IMR-90 (cell line): ENCODE measurements at regions not wholly inside any gene's neighbourhood (a gene's known extent, or its start where the extent isn't known, plus 50 kb on each side); places are given as distances from the start of the nearest gene placed in this dataset.

Experiments
- ATAC-seq: fragments of 200-7000 bp; cut with Tn5 transposase; 2 replicates; pipeline ENCODE4 v1.9.1; 2020; ENCODE audit warnings: low read depth, mild to moderate bottlenecking, moderate library complexity
- BruUV-seq: library from RNA; stranded (reverse); fragments of 400-500 nt; replicated peaks from 2 replicates; lab custom pipeline; 2021; lab: Mats Ljungman, UMichigan
- CTCF ChIA-PET: fragments of 300-600 bp; formaldehyde crosslinking; extraction: SDS; loops from one replicate; lab custom pipeline; 2021; ENCODE audit warnings: antibody characterized with exemption; lab: Yijun Ruan, JAX
- POLR2A ChIA-PET: fragments of 300-600 bp; sonication (Branson Sonifier 250); formaldehyde crosslinking; loops from one replicate; lab custom pipeline; 2022; ENCODE audit warnings: antibody characterized with exemption; ENCODE audit not compliant: unreplicated experiment; lab: Charles Lee
- DNase-seq: peaks from one replicate; pipeline ENCODE4 v3.0.0; 2013
- H2AFZ ChIP-seq: replicated peaks from 2 replicates; pipeline ENCODE3; 2013; ENCODE audit warnings: low read length, mild to moderate bottlenecking; ENCODE audit not compliant: poor library complexity
- H2AK5ac ChIP-seq: 2 replicates; pipeline ENCODE4 v1.6.1; 2013; ENCODE audit warnings: low read depth, low read length, inconsistent platforms
- H2AK9ac ChIP-seq: replicated peaks from 2 replicates; pipeline ENCODE3; 2013; ENCODE audit warnings: mild to moderate bottlenecking, low read depth, low read length, moderate library complexity; ENCODE audit not compliant: poor library complexity
- H2BK120ac ChIP-seq: 2 replicates; pipeline ENCODE4 v1.6.1; 2013; ENCODE audit warnings: low read depth, low read length, inconsistent platforms
- H2BK15ac ChIP-seq: 3 replicates; pipeline ENCODE4 v1.6.1; 2013; ENCODE audit warnings: low read depth, low read length, inconsistent platforms
- H2BK20ac ChIP-seq: 2 replicates; pipeline ENCODE4 v1.6.1; 2013; ENCODE audit warnings: low read depth, mild to moderate bottlenecking, inconsistent platforms, low read length, moderate library complexity
- H2BK5ac ChIP-seq: 2 replicates; pipeline ENCODE4 v1.6.1; 2013; ENCODE audit warnings: mild to moderate bottlenecking, low read depth, low read length, inconsistent platforms; ENCODE audit not compliant: poor library complexity, severe bottlenecking
- H3K14ac ChIP-seq: replicated peaks from 2 replicates; pipeline ENCODE4 v1.6.1; 2013; ENCODE audit warnings: low read depth, low read length, inconsistent platforms
- H3K18ac ChIP-seq: 2 replicates; pipeline ENCODE4 v1.6.1; 2013; ENCODE audit warnings: low read depth, low read length, control low read depth
- H3K23ac ChIP-seq: 2 replicates; pipeline ENCODE4 v1.6.1; 2013; ENCODE audit warnings: low read depth, low read length, inconsistent platforms
- H3K27ac ChIP-seq: 2 replicates; pipeline ENCODE4 v1.5.1; 2013; ENCODE audit warnings: mild to moderate bottlenecking, control low read depth, low read length; ENCODE audit not compliant: insufficient read depth
- H3K27me3 ChIP-seq: 2 replicates; pipeline ENCODE4 v1.6.1; 2013; ENCODE audit warnings: low read length; ENCODE audit not compliant: control insufficient read depth, insufficient read depth
- H3K36me3 ChIP-seq: 2 replicates; pipeline ENCODE4 v1.6.1; 2013; ENCODE audit warnings: low read length, mixed read lengths; ENCODE audit not compliant: control insufficient read depth, insufficient read depth
- H3K4ac ChIP-seq: 2 replicates; pipeline ENCODE4 v1.6.1; 2013; ENCODE audit warnings: low read depth, low read length, inconsistent platforms
- H3K4me1 ChIP-seq: 2 replicates; pipeline ENCODE4 v1.6.1; 2013; ENCODE audit warnings: low read length, mixed read lengths; ENCODE audit not compliant: control insufficient read depth, insufficient read depth
- H3K4me2 ChIP-seq: 2 replicates; pipeline ENCODE4 v1.6.1; 2013; ENCODE audit warnings: low read depth, mild to moderate bottlenecking, control low read depth, low read length, moderate library complexity
- H3K4me3 ChIP-seq: 2 replicates; pipeline ENCODE4 v1.5.1; 2013; ENCODE audit warnings: low read depth, mild to moderate bottlenecking, control low read depth, low read length, moderate library complexity; ENCODE audit not compliant: insufficient read depth
- H3K56ac ChIP-seq: 2 replicates; pipeline ENCODE4 v1.6.1; 2013; ENCODE audit warnings: low read length, inconsistent platforms; ENCODE audit not compliant: insufficient read depth; ENCODE audit errors: extremely low read depth
- H3K79me1 ChIP-seq, 2 experiments: 2 replicates each; pipeline ENCODE4 v1.6.1; 2013; ENCODE audit warnings: low read length in 2 of 2, inconsistent platforms in 1 of 2, low read depth in 1 of 2
- H3K9ac ChIP-seq: 2 replicates; pipeline ENCODE4 v1.6.1; 2013; ENCODE audit warnings: low read depth, low read length, control low read depth
- H3K9me1 ChIP-seq: 2 replicates; pipeline ENCODE4 v1.6.1; 2013; ENCODE audit warnings: low read length, inconsistent platforms; ENCODE audit not compliant: insufficient read depth
- H3K9me3 ChIP-seq: 2 replicates; pipeline ENCODE4 v1.6.1; 2013; ENCODE audit warnings: low read length; ENCODE audit not compliant: control insufficient read depth, insufficient read depth
- H4K20me1 ChIP-seq: 2 replicates; pipeline ENCODE4 v1.6.1; 2013; ENCODE audit warnings: low read length, inconsistent platforms; ENCODE audit not compliant: insufficient read depth
- H4K5ac ChIP-seq: 2 replicates; pipeline ENCODE4 v1.6.1; 2013; ENCODE audit warnings: mild to moderate bottlenecking, low read depth, low read length, control low read depth
- H4K8ac ChIP-seq, 2 experiments: 2 replicates each; pipeline ENCODE4 v1.6.1; 2013; ENCODE audit warnings: low read depth in 2 of 2, low read length in 2 of 2, control low read depth in 1 of 2, inconsistent platforms in 1 of 2
- H4K91ac ChIP-seq: 2 replicates; pipeline ENCODE4 v1.6.1; 2013; ENCODE audit warnings: low read depth, low read length, inconsistent platforms; ENCODE audit not compliant: insufficient read depth
- FOS ChIP-seq: fragments of 150-350 bp; IDR thresholded peaks from 2 replicates; pipeline ENCODE4 v1.6.1; 2016; ENCODE audit warnings: low read depth, low read length
- MAFK ChIP-seq: IDR thresholded peaks from 2 replicates; pipeline ENCODE4 v1.6.1; 2012; ENCODE audit warnings: low read depth, low read length, improper control_type of control experiment
- MXI1 ChIP-seq: IDR thresholded peaks from 2 replicates; pipeline ENCODE4 v1.6.1; 2012; ENCODE audit warnings: low read depth, mild to moderate bottlenecking, low read length, moderate library complexity, borderline replicate concordance
- RAD21 ChIP-seq: IDR thresholded peaks from 2 replicates; pipeline ENCODE4 v1.6.1; 2012; ENCODE audit warnings: low read length, improper control_type of control experiment
- RCOR1 ChIP-seq: IDR thresholded peaks from 2 replicates; pipeline ENCODE4 v1.6.1; 2012; ENCODE audit warnings: mild to moderate bottlenecking, low read length, improper control_type of control experiment; ENCODE audit not compliant: insufficient replicate concordance
- SMC3 ChIP-seq: fragments of 150-350 bp; IDR thresholded peaks from 2 replicates; pipeline ENCODE4 v1.6.1; 2016; ENCODE audit warnings: low read depth, mild to moderate bottlenecking, antibody characterized with exemption, low read length, moderate library complexity
- WGBS, 2 experiments: methylation state at CpG; one replicate each; pipeline versions ENCODE4 v1.1.5 to v1.1.7; 2013; ENCODE audit warnings: missing lambda C conversion rate in 2 of 2; ENCODE audit not compliant: insufficient read length in 1 of 2; ENCODE audit errors: extremely low coverage in 2 of 2; 5-methylcytosine and 5-hydroxymethylcytosine counted together
- dilution Hi-C: fragments of 300-500 bp; cut with HindIII; formaldehyde crosslinking; loops from one replicate; pipeline ENCODE4 v1.14.3; 2018; ENCODE audit warnings: low sequenced_read_pairs; ENCODE audit not compliant: unreplicated experiment
- in situ Hi-C: fragments of 300-500 bp; cut with MboI; formaldehyde crosslinking; loops from 3 replicates; pipeline ENCODE4 v1.14.3; 2019; ENCODE audit warnings: low sequenced_read_pairs, inconsistent platforms, mixed read lengths
- intact Hi-C: fragments of 100-400 bp; cut with micrococcal nuclease; formaldehyde crosslinking; loops from 2 replicates; pipeline ENCODE4 v1.10.0; 2022

DNA sequence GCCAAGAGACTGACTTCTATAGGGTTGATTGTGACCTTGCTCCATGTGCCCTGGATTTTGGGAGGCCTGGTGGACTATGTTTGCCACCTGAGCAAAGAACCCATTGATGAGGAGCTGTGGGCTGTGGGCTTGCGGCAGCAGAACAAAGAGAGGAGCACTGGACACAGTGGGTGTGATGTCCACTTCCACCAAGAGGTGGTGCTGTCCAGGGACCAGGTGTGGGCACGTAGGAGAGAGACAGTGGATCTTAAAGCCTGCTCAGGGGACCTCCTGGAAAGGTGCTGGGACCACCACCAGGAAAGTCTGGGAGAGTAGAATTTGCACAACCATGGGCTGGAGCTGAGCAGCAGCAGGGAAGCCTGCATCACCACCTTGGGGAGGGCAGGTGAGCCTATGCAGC, 106.7 kb upstream of the ETS2 start:
- ChIA-PET POLR2A (no interaction called here), CTCF (no interaction called here)
- Histone ChIP-seq H4K5ac (no peak overlapping the region), H3K9me3 (peaks cover 7% of the 10 kb centered on the region), H3K4me1 (no peaks in the 10 kb centered on the region), H3K9me1 (no peaks in the 10 kb centered on the region), H3K4me2 (no peak overlapping the region), H3K27me3 (peaks cover 71% of the 10 kb centered on the region), H3K36me3 (no peaks in the 10 kb centered on the region), H3K27ac (no peak overlapping the region), H3K56ac (no peak overlapping the region), H4K91ac (no peak overlapping the region), H4K20me1 (no peaks in the 10 kb centered on the region), H2BK120ac (no peak overlapping the region), H2AK5ac (no peak overlapping the region), H3K4ac (no peak overlapping the region), H2AFZ (no peak overlapping the region), H3K14ac (no peak overlapping the region), H4K8ac (no peak overlapping the region), H2BK20ac (no peak overlapping the region), H3K79me1 (no peaks in the 10 kb centered on the region), H3K4me3 (no peak overlapping the region), H3K23ac (no peak overlapping the region), H2BK15ac (no peak overlapping the region), H3K9ac (no peak overlapping the region), H2AK9ac (no peak overlapping the region), H3K18ac (no peak overlapping the region), H2BK5ac (no peak overlapping the region)
- TF ChIP-seq RAD21, result no peak
- TF ChIP-seq MXI1, result no peak
- TF ChIP-seq SMC3, result no peak
- TF ChIP-seq RCOR1, result no peak
- no peak for TF ChIP-seq FOS
- TF ChIP-seq MAFK, result no peak
- in situ Hi-C loops (no loop called here), intact Hi-C loops (no loop called here), dilution Hi-C loops (no loop called here)
- DNase-seq, result no peak
- no peak for ATAC-seq
- BruUV-seq, result no TSS peak
- 100% methylated on average over 1 of the region's 2 CpGs; no CpG with 5 or more reads in 1 of the 2 experiments for WGBS, 2 experiments
